Hematopoietic multipotent progenitor cell (in vitro differentiated cells): ENCODE measurements at regions not wholly inside any gene's neighbourhood (a gene's known extent, or its start where the extent isn't known, plus 50 kb on each side); places are given as distances from the start of the nearest gene placed in this dataset.
A peak's percentile ranks its signal among the peaks of the same experiment; 100 is the strongest.
"Not testable (repeated sequence)": the region's sequence is repeated elsewhere in the genome, so short reads cannot be mapped to it uniquely, and the experiment has no call there.

Experiments used
- DNase-seq, 3 donors: peaks; one replicate each; pipeline ENCODE4 v3.0.0-alpha.2; 2011 to 2015; ENCODE audit warnings: low read depth in 2 of 3, low spot score in 2 of 3

DNA sequence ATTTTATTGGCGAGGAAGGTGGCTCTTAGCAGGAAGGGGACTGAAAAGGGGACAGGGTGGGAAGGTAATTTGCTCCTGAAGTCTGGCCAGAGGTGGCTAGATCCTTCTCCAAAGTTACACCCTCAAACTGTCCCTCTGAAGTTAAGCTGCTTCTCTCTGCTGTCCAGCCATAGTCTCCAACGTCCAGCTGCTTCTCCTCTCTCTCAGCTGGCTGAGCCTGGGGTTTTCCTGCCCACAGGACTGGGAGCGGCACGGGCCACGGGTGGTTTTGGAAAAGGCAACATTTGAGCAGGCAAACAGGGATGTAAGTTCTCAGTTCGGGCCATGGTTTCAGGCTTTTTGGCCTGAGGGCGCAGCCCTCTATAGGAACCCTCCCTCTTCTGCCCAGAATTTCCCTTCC lies 128.3 kb downstream of the YIPF5 start:
- no peak for DNase-seq

DNA sequence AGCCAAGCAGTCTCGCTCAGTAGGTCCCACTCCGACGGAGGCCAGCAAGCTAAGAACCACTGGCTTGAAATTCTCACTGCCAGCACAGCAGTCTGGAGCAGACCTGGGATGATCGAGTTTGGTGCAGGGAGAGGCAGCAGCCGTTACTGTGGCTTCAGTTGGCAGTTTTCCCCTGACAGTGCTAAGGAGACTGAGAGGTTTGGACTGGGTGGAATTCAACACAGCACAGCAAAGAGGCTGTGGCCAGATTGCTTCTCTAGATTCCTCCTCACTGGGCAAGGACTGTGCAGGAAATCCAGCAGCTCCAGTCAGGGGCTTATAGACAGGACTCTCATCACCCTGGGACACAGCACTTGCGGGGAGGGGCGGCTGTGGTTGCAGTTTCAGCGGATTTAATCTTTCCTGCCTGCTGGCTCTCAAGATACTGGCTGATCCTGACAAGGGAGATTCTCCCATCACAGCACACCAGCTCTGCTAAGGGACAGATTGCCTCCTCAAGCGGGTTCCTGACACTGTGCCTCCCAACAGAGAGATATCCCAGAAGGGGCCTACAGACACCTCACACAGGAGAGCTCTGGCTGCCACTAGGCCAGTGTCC lies 122.1 kb downstream of the YIPF5 start:
- DNase-seq, result no peak

DNA sequence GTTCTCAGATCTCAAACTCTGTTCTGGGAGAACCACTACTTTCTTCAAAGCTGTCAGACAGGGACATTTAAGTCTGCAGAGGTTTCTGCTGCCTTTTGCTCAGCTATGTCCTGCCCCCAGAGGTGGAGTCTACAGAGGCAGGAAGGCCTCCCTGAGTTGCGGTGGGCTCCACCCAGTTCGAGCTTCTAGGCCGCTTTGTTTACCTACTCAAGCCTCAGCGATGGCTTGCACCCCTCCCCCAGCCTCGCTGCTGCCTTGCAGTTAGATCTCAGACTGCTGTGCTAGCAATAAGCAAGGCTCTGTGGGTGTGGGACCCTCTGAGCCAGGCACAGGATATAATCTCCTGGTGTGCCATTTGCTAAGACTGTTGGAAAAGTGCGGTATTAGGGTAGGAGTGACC lies 115.1 kb downstream of the YIPF5 start:
- not testable (repeated sequence) for DNase-seq

DNA sequence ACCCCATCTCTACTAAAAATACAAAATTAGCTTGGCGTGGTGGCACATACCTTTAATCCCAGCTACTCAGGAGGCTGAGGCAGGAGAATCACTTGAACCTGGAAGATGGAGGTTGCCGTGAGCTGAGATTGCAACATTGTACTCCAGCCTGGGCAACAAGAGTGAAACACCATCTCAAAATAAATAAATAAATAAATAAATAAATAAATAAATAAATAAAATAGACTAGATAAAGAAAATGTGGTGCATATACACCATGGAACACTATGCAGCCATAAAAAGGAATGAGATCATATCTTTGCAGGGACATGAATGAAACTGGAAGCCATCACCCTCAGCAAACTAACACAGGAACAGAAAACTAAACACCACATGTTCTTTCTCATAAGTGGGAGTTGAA lies 110.4 kb downstream of the YIPF5 start:
- not testable (repeated sequence) for DNase-seq

DNA sequence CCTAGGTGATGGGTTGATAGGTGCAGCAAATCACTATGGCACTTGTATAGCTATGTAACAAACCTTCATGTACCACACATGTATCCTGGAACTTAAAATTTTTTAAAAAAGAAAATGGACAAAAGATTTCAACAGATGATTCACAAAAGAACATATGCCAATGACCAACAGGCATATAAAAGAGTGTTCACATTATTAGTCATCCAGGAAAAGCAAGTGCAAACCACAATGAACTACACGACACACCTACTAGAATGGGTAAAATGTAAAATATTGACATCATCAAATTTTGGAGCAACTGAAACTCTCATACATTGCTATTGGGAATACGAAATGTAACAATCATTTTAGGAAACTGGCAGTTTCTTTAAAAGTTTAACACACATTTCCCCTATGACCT lies 109.9 kb downstream of the YIPF5 start:
- no peak for DNase-seq

DNA sequence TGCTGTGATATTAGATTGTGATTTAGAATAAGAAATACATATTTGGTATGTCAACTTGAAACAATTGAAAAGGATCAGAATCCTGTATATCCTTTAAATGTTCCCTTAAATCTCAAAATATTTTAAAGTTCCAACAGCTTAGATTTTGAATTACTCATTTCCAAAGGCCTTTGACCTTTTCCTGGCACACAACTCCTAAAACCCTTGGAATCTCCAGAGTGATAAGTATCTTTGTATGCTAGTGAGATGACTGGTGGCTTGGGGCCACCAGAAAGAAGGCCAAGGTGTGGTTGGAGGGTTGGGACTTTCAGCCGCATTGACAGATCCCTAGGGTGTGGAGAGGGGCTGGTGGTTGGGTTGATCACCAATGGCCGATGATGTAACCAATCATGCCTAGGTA lies 104.7 kb downstream of the YIPF5 start:
- DNase-seq, result no peak

DNA sequence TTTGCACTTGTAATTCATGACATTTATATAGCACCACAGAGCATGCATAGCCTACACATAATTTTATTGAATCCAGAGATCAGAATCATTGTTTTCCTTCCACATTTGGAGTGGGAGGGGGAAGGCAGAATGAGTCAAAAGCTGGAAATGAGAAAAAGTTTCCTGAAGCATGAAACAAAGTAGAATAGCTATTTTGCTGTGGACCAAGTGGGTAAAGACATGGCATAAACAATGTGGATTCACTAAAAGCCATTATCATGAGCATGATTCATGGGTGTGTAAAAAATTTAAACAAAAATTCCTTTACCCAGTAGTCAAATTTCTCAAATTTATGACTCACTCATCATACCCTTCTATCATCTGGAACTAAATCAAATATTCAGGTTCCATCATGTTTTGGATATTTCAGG lies 97.9 kb downstream of the YIPF5 start:
- DNase-seq, result no peak

DNA sequence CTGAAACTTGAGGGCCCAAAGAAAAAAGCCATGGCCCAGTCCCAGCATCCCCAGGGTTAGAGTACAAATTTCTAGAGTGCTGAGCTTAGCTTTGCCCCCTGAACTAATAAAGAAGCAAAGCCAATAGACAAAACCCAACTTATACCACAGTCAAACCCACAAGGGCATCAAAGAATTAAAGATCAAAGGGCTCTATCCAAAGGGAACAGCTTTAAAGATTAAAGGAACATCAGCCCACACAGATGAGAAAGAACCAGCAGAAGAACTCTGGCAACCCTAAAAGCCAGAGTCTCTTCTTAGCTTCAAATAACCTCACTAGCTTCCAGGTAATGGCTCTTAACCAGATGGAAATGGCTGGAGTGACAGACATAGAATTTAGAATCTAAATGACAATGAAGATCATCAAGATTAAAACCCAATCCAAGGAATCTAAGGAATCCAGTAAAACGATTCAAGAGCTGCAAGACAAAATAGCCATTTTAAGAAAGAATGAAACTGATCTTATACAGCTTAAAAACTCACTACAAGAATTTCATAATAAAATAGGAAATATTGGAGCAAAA lies 93.9 kb downstream of the YIPF5 start:
- DNase-seq, result no peak

DNA sequence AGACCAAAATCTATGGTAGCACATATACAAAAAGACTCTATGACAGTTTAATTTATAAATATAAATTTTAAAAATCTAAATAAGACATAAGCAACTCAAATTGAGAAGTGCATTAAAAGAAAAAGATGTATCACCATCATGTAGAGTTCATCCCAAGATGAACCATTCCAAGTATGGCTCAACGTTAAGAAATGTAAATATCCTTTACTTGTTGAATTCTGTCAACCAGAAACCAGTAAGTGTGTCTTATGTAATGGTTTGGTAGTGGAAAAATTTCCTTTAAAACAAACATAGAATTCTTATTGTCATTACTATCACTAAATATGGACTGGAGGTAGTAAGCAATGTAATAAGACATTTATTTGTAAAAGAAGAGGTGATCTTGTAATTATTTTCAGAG lies 87.3 kb downstream of the YIPF5 start:
- DNase-seq, result no peak

DNA sequence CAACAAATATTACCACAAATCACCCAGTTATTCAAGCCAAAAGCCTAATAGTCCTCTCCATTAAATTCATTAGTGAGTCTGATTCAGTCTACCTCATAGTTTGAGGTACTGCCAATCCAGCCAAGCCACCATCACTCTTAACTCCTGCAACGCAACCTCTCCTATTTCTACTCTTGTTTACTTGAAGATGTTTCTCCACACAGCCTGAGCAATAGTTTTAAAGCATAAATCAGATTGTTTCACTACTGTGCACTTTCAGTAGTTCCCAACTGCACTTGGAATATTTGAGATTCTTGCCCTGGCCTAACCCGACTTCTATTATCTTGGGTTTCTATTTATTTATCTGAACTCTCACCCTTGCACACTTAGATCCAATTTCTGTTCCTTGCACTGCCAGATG lies 85.5 kb downstream of the YIPF5 start:
- DNase-seq, result no peak

DNA sequence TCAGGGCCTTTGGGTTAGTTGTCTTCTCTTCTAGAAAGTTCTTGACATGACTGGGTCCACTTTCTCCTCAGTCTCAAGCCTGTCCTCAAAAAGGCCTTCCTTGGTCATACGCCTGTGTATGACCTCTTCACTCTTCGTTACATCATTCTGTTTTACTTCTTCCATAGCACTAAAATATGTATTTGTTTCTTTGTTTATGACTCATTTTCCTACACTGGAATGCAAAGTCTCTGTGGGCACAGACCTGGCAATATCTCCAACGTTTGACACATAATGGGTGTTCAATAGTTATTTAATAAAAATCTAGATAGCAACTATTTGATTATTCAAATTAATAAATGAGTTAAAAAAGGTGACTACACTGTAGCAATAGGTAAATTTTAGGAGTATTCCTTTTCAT lies 85.1 kb downstream of the YIPF5 start:
- DNase-seq, result no peak

DNA sequence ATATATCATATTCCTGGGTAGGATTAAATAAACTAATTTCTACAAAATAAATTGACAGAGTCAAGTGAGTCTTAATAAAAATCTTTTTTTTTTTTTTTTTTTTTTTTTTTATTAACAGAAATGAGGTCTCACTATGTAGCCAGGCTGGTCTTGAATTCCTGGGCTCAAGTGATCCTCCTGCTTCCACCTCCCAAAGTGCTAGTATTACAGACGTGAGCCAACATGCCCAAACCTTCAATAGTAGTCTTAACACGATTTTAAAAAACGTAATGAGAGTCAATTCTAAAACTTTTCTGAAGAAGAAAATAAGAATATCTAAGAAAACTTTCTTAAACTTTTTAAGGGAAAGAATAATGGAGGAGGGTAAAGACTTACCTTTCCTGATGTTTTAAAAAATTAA lies 84.2 kb downstream of the YIPF5 start:
- DNase-seq, result no peak

DNA sequence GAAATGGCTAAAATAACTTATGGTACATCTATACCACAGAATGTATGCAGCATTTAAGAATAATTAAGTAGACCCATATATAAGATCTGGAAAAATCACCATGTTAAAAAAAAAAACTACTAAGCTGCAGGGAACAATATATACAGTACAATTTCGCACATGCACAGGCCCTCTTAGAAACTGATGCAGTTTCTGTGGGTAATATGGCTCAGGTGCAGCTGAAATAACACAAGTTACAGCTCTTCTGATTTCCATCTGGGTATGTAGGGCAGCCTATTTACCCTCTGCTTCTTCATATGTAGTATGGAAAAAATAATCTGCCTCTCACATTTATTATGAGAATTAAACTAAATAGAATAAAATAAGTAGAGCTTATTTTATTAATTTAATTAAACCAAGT lies 82.9 kb downstream of the YIPF5 start:
- DNase-seq, result no peak

DNA sequence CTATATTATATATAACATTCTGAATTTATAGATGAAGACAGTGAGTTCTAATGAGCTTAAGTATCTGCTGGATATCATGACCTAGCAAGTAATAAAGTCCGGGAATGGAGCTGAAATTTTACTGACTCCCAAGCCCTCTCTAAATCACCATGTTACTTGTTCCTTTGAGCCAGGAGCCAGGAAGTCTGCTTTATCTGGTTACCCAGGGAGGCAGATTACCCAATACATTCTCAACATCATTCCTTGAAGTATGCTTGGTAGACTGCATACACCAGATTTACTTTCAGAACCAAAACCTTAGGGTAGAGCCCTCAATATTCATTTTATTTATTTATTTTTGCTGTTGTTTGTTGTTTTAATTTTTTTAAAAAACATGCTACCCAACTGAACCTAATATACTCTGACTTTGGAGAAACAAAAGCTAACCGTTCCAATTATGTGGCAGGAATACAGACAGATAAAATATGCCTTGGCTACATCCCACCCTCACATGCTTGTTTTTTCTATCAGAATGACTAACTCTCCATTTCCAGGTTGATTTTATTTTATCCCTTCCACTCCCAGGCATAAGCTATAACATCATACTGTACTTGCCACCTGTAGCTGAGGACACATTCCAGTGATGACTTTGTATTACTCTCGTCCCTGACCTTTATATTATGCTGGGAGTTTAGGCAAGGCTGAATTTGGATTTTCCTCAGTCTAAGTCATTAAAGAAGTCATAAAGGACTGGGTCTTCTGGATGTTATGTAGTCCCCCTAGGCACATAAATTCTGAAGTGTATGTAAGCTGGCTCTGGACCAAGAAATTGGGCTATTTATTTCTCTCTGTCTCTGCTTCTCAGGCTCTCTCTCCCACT lies 82.0 kb downstream of the YIPF5 start:
- no peak for DNase-seq

DNA sequence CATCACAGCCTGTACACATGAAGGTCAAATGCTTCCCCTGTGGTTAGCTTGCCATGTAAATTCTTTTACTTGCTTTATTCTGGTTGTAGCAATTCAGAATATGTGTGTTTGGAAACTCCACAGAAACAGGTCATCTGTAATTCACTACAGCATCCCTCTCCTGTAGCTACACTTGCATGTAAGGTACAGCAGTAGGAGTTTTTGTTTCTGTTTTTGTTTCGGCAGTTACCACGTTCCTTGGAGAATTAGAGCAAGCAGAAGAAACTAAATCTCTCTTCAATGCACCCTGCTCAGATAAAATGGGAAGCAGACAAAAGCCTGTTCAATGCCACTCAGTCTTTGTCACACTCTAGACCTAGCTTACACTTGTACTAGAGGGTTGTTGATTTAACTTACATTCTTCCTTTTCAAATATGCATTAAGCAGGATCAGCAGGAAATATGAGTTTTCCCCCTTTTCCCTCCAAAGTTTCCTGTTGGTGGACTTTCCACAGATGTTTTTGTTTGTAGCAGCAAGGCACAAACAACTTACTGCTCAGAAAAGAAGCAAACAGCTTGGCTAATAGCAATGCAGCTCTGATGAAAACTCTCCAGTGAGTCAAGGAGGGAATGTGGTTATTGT lies 80.9 kb downstream of the YIPF5 start:
- no peak for DNase-seq

DNA sequence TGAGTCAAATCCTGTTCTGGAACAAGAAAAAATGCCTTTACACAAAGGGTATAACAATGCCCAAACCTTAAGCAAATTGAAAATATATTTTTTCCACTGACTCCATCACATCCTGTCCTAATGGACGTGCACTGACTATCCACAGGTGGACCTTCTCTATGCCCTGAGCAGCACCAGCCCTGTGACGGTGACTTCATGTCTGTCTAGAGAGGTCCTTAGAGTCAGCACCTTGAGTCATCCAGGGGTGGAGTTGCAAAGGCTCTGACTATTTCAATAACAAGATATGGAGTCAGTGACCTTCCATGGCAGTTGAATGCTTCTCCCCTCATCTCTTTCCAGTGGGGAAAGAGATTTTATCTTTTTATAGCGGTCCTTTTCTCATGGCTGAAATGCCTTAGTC lies 78.0 kb downstream of the YIPF5 start:
- no peak for DNase-seq

DNA sequence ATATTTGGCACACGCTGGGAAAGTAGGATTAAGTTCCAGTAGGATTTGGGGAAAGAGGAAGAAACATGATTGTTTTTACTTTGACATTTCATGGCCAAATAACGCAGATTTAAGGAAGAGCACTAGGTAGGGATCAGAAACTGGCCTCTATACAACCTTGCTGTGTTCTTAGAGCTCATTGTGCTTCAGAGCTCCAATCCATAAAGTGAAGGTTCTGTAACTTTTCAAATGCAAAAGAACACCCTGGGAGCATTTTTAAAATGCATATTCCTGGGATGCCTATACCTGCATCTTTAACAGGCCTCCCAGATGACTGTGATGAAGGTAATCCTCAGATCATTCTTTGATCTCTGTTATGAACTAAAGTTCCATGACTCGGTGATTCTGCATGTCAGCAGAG lies 77.1 kb downstream of the YIPF5 start:
- no peak for DNase-seq

DNA sequence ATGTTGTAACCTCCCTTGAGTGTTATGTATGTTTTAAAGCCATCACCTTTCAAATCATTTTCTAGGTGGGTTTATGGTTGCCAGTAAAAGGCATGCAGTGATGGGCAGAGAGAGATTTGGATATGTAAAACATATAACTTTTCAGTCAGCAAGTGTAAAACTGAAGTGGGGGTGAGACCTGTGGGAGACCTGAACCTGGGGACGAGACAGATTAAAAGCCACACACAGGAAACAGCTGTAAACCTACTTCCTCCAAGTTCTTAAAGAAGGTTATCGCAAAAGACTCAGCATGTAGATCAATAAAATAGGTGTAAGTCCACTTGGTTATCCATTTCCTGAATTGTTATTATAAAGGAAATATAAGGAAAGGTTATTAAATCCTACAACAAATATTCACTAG lies 76.6 kb downstream of the YIPF5 start:
- peak in 2 of 3 donors; percentile 6 to 62 for DNase-seq

DNA sequence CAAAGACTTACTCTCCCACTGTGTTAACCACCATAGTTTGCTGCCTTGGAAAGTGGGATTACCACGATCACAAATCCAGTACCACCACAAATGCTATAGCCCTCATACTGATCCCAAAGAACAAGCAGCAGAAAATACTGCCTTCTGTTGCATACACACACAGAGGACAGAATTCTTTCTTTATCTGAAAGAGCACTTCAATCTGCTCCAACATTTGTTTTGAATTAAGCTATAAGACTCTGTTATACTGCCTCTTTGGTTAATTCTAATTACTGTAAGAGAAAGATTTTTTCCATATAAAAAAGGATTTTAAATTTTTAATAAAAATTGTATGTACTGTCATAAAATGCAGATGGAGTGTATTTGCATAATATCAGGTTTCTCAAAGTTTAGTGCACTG lies 69.8 kb downstream of the YIPF5 start:
- DNase-seq, result no peak

DNA sequence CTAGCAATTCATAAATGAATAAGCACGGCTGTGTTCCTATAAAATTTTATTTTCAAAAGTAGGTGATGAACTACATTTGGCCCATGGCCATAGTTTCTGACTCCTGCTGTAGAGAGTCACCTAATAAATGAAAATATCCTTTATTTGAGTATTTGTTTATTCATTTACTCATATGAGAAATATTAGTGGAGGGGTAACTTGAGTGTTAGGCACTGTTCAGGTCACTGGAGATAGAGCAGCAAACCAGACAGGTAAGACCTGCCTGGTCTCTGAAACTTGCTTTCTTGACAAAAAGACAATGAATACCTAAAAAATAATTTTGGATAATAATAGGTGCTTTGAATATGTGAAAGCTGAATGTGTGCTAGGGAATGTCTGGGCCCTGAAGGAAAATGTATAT lies 68.8 kb downstream of the YIPF5 start:
- no peak for DNase-seq

DNA sequence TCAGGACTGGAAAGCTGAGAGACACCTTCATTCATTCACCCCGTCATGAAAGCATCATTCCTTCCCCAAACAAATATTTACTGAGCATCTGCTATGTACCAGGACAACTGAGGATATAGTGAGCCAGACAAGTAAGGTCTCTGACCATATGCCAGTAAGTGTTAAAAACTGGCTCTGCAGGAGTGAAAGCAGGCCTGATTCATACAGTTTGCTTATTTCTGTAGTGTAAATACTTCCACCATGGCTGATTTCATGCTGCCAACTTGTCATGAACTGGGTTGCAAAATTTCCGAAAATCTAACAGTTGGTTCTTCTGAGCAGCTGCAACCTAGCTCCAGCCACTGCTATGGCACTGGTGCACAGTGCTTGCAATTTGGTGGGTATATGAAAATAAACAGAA lies 68.1 kb downstream of the YIPF5 start:
- no peak for DNase-seq

DNA sequence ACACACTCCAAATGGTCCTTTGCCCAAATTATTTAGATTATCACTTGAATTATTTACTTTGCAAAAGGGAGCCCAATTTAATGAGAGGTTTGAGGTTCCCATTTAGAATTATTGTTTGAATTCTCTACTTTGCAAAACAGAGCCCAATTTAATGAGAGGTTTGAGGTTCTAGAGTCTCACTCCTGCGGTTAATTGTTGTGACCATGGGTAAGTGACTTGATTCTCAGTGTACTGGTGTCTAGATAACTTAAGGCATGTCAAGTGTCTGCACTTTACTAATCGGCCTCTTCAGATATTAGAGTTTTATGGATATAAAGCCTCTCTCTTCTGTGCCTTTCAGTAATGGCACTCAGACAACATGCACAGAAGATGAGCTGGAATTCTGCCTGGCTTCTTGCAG lies 67.5 kb downstream of the YIPF5 start:
- DNase-seq, result no peak
